Left ventricle myocardium inferior (tissue), 1 donor: ENCODE measurements at regions not wholly inside any gene's neighbourhood (a gene's known extent, or its start where the extent isn't known, plus 50 kb on each side); places are given as distances from the start of the nearest gene placed in this dataset.

ENCODE experiments used
- DNase-seq: peaks from one replicate; pipeline ENCODE4 v3.0.0-alpha.2; 2020
- H3K27ac ChIP-seq: fragments of 200-600 bp; replicated peaks from 2 replicates; pipeline ENCODE4 v1.8.0; 2021
- H3K27me3 ChIP-seq: fragments of 200-600 bp; 2 replicates; pipeline ENCODE4 v1.8.0; 2021; ENCODE audit warnings: low read depth
- H3K36me3 ChIP-seq: fragments of 200-600 bp; 2 replicates; pipeline ENCODE4 v1.8.0; 2021
- H3K4me1 ChIP-seq: fragments of 200-600 bp; 2 replicates; pipeline ENCODE4 v1.8.0; 2021
- H3K4me3 ChIP-seq: fragments of 200-600 bp; 2 replicates; pipeline ENCODE4 v1.8.0; 2021; ENCODE audit warnings: mild to moderate bottlenecking, moderate library complexity
- H3K9me3 ChIP-seq: fragments of 200-600 bp; replicated peaks from 2 replicates; pipeline ENCODE4 v1.8.0; 2021
- CTCF ChIP-seq: fragments of 200-600 bp; IDR thresholded peaks from 2 replicates; pipeline ENCODE4 v1.8.0; 2021; ENCODE audit warnings: antibody characterized with exemption, mild to moderate bottlenecking, borderline replicate concordance
- intact Hi-C: fragments of 100-400 bp; cut with micrococcal nuclease; formaldehyde crosslinking; loops from one replicate; pipeline ENCODE4 v1.11.0; 2022
- donor health status: DM: no; HTN: yes; CAD: no; lungs with severe emphysema.

DNA sequence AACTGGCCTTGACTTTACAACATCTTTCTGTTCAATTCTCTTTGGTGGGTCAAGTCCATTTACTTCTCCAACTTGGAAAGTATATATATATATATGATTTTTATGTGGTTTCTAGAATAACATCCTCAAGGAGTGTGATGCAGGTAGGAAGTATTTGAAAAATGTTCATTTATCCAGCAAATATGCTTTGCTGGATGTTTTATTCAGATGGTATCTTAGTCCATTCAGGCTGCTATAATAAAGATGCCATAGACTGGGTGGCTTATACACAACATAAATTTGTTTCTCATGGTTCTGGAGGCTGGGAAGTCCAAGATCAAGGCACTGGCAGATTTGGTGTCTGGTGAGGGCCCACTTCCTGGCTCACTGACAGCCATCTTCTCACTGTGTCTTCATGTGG lies 168.7 kb upstream of the RASGRP1 start:
- no peak overlapping the region for H3K4me3 ChIP-seq
- no peak for DNase-seq
- H3K27me3 ChIP-seq, result peaks cover 7% of the 10 kb centered on the region
- peaks cover 4% of the 10 kb centered on the region for H3K9me3 ChIP-seq
- no peak overlapping the region for H3K27ac ChIP-seq
- H3K4me1 ChIP-seq, result no peaks in the 10 kb centered on the region
- no peaks in the 10 kb centered on the region for H3K36me3 ChIP-seq
- intact Hi-C loops, result no loop called here
- no peak for TF ChIP-seq CTCF

DNA sequence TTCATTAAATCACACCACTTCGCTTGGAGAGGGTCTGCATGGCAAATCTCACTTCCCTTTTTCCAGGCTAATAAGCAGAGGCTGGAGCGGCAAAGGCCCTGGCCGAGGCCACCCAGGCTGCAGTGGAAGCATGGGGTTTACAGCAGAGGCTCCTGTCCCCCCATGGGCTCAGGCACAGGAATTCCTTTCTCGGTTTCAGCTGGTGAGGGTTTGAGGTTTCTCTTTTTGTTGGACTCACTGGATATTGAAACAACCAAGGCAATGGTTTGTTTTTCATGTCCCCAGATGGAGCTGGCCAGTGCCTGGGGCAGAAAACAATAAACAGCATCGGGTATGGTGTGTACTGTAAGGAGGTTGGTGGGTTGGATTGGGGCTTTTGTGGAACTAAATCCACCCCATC lies 175.6 kb upstream of the RASGRP1 start:
- Histone ChIP-seq H3K4me3 (no peak overlapping the region), H3K27ac (no peak overlapping the region), H3K36me3 (no peaks in the 10 kb centered on the region), H3K4me1 (no peaks in the 10 kb centered on the region), H3K9me3 (no peaks in the 10 kb centered on the region), H3K27me3 (peaks cover 16% of the 10 kb centered on the region)
- no peak for TF ChIP-seq CTCF
- no peak for DNase-seq
- intact Hi-C loops, result no loop called here

DNA sequence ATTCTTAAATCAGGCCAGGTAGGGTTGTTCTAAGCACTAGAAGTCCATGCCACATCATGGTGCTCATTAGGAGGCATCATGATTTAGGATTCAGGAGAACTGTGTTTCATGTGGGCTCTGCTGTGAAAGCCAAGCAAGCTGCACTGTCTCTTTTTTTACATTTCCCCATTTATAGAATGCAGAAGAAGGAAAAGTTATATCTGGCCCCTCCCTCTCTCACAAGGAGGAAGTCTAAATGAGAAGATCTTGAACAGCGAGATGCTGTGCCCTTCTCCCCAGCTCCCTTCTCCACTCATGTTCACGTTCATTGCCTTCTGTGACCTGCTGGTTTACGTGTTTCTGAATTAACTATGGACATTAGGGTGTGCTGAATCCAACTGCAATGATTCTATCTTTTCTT lies 178.5 kb upstream of the RASGRP1 start:
- H3K27ac ChIP-seq, result no peak overlapping the region
- H3K9me3 ChIP-seq, result no peaks in the 10 kb centered on the region
- no peaks in the 10 kb centered on the region for H3K4me1 ChIP-seq
- intact Hi-C loops, result no loop called here
- H3K27me3 ChIP-seq, result peaks cover 10% of the 10 kb centered on the region
- DNase-seq, result no peak
- no peak for TF ChIP-seq CTCF
- no peaks in the 10 kb centered on the region for H3K36me3 ChIP-seq
- no peak overlapping the region for H3K4me3 ChIP-seq

DNA sequence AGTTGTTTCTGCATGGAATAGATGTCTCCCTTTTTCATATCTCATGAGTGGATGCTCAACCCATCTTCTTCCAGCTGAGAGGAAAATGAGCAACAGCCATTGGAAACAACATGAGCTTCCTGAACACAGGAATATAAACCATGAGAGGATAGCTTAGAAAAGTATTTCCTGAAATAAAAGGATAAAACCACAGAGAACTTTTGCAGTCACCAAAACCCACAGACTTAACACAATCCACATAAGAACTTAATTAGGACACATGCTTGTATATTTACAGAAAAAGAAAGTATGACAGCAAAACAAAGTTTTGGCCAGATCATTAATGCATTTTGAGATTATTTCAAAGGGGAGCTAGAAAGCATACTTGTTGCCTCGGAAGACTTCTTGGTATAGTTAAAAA lies 180.5 kb upstream of the RASGRP1 start:
- Histone ChIP-seq H3K4me1 (no peaks in the 10 kb centered on the region), H3K27ac (no peak overlapping the region), H3K4me3 (no peak overlapping the region), H3K36me3 (no peaks in the 10 kb centered on the region), H3K27me3 (peaks cover 3% of the 10 kb centered on the region), H3K9me3 (no peaks in the 10 kb centered on the region)
- intact Hi-C loops, result no loop called here
- no peak for DNase-seq
- no peak for TF ChIP-seq CTCF

DNA sequence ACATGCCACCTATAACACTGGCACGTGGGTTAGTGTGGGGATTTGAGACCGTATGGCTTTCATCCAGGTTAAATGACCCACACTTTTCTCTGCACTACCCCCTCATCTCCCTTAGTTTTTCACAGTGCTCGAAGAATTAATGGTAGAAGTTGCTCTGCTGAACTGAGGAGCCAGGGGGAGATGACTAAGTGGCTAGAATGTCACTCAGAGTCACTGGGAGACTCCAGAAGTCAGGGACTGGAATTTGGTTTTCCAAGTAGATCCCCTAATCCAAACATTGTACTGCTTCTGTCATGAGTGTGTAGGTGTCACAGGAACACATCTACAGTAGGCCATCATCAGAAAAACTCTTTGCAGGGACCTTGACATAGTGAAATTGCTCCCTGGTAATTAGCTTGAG lies 181.0 kb upstream of the RASGRP1 start:
- DNase-seq, result no peak
- no peak for TF ChIP-seq CTCF
- Histone ChIP-seq H3K27ac (no peak overlapping the region), H3K4me1 (no peaks in the 10 kb centered on the region), H3K4me3 (no peak overlapping the region), H3K27me3 (no peaks in the 10 kb centered on the region), H3K9me3 (no peaks in the 10 kb centered on the region), H3K36me3 (no peaks in the 10 kb centered on the region)
- intact Hi-C loops, result no loop called here

- intact Hi-C loops, result no loop called here
- DNase-seq, result no peak
- Histone ChIP-seq H3K27ac (no peak overlapping the region), H3K4me3 (no peak overlapping the region), H3K4me1 (no peaks in the 10 kb centered on the region), H3K27me3 (no peaks in the 10 kb centered on the region), H3K9me3 (no peaks in the 10 kb centered on the region), H3K36me3 (no peaks in the 10 kb centered on the region)
- TF ChIP-seq CTCF, result no peak
Observed at GRCh38 chr15:38746211-38746610, 181.6 kb upstream of the RASGRP1 start.
